Dermis microvascular lymphatic vessel endothelial cell (primary cell): ENCODE measurements at regions not wholly inside any gene's neighbourhood (a gene's known extent, or its start where the extent isn't known, plus 50 kb on each side); places are given as distances from the start of the nearest gene placed in this dataset.
A peak's percentile ranks its signal among the peaks of the same experiment; 100 is the strongest.

Source experiments
- DNase-seq, 2 donors: peaks; one replicate each; pipeline versions ENCODE4 v3.0.0 to v3.0.0-alpha.2; 2010; ENCODE audit warnings: low read depth in 2 of 2

- no peak for DNase-seq
These were observed 125.6 kb upstream of the STEAP4 start for GRCh38 chr7:88432301-88432700.

- no peak for DNase-seq
These were observed 125.2 kb upstream of the STEAP4 start for GRCh38 chr7:88431882-88432281.

GRCh38 chr7:88429382-88429781 lies 122.7 kb upstream of the STEAP4 start:
- no peak for DNase-seq

- DNase-seq, result no peak
These were observed 95.8 kb upstream of the STEAP4 start for GRCh38 chr7:88402529-88402928.

GRCh38 chr7:88401009-88401623 lies 94.4 kb upstream of the STEAP4 start:
- DNase-seq, result peak in 1 of 2 donors; percentile 16

- DNase-seq, result no peak
These were observed 93.1 kb upstream of the STEAP4 start for GRCh38 chr7:88399696-88400240.

GRCh38 chr7:88399036-88399435 lies 92.3 kb upstream of the STEAP4 start:
- no peak for DNase-seq

- no peak for DNase-seq
These were observed 91.8 kb upstream of the STEAP4 start for GRCh38 chr7:88398459-88398858.

- no peak for DNase-seq
These were observed 90.2 kb upstream of the STEAP4 start for GRCh38 chr7:88396948-88397322.

GRCh38 chr7:88396295-88396947 lies 89.7 kb upstream of the STEAP4 start:
- DNase-seq, result peak in 1 of 2 donors; percentile 77

- no peak for DNase-seq
These were observed 89.0 kb upstream of the STEAP4 start for GRCh38 chr7:88395715-88396114.

- no peak for DNase-seq
These were observed 84.6 kb upstream of the STEAP4 start for GRCh38 chr7:88391247-88391646.

- DNase-seq, result no peak
These were observed 80.7 kb upstream of the STEAP4 start for GRCh38 chr7:88387368-88387767.

GRCh38 chr7:88386665-88387156 lies 80.0 kb upstream of the STEAP4 start:
- DNase-seq, result no peak

- DNase-seq, result peak in 1 of 2 donors; percentile 20
These were observed 70.7 kb upstream of the STEAP4 start for GRCh38 chr7:88377434-88377833.

- no peak for DNase-seq
These were observed 62.0 kb upstream of the STEAP4 start for GRCh38 chr7:88368686-88369085.

GRCh38 chr7:88366845-88367244 lies 60.2 kb upstream of the STEAP4 start:
- no peak for DNase-seq

- DNase-seq, result no peak
These were observed 57.2 kb upstream of the STEAP4 start for GRCh38 chr7:88363869-88364268.

GRCh38 chr7:88363249-88363648 lies 56.6 kb upstream of the STEAP4 start:
- no peak for DNase-seq

- no peak for DNase-seq
These were observed 54.7 kb upstream of the STEAP4 start for GRCh38 chr7:88361357-88361756.

GRCh38 chr7:88358881-88359280 lies 52.2 kb upstream of the STEAP4 start:
- no peak for DNase-seq

GRCh38 chr7:88358526-88358838 lies 51.8 kb upstream of the STEAP4 start:
- no peak for DNase-seq

- DNase-seq, result peak; percentile 11 to 25
These were observed 51.3 kb upstream of the STEAP4 start for GRCh38 chr7:88357781-88358525.
